T-helper 1 cell treated with Interleukin-12 subunit alpha and Interleukin-12 subunit beta and Interleukin-4 antibody, amounts not matched to agents 30 μg/mL and 1 μg/mL, for 36 hours (primary cell): ENCODE measurements at regions not wholly inside any gene's neighbourhood (a gene's known extent, or its start where the extent isn't known, plus 50 kb on each side); places are given as distances from the start of the nearest gene placed in this dataset.
"Not testable (repeated sequence)": the region's sequence is repeated elsewhere in the genome, so short reads cannot be mapped to it uniquely, and the experiment has no call there.

Experiments
- H3K27ac Mint-ChIP-seq: one replicate; pipeline ENCODE4 v1.8.0; 2021; ENCODE audit warnings: mild to moderate bottlenecking, mixed read lengths
- H3K27me3 Mint-ChIP-seq: one replicate; pipeline ENCODE4 v1.8.0; 2021; ENCODE audit warnings: low read depth, mixed read lengths
- H3K36me3 Mint-ChIP-seq: one replicate; pipeline ENCODE4 v1.8.0; 2021; ENCODE audit warnings: low read depth, mixed read lengths
- H3K4me1 Mint-ChIP-seq: one replicate; pipeline ENCODE4 v1.8.0; 2021; ENCODE audit warnings: low read depth, mixed read lengths
- H3K4me3 Mint-ChIP-seq: one replicate; pipeline ENCODE4 v1.8.0; 2021; ENCODE audit warnings: mild to moderate bottlenecking, moderate library complexity, mixed read lengths
- H3K9me3 Mint-ChIP-seq: one replicate; pipeline ENCODE4 v1.8.0; 2021; ENCODE audit warnings: mixed read lengths

GRCh38 chr2:194700116-194700515 is 956.9 kb upstream of the SLC39A10 start:
- H3K4me3 Mint-ChIP-seq = no peak overlapping the region
- no peaks in the 10 kb centered on the region for H3K36me3 Mint-ChIP-seq
- no peak overlapping the region for H3K27ac Mint-ChIP-seq
- no peaks in the 10 kb centered on the region for H3K4me1 Mint-ChIP-seq
- no peaks in the 10 kb centered on the region for H3K27me3 Mint-ChIP-seq
- peaks cover 5% of the 10 kb centered on the region for H3K9me3 Mint-ChIP-seq

- H3K36me3 Mint-ChIP-seq = no peaks in the 10 kb centered on the region
- peaks cover 5% of the 10 kb centered on the region for H3K9me3 Mint-ChIP-seq
These were observed 959.0 kb upstream of the SLC39A10 start for GRCh38 chr2:194698012-194698411.

GRCh38 chr2:194697439-194697838 is 959.6 kb upstream of the SLC39A10 start:
- Mint-ChIP-seq H3K4me3 (no peak overlapping the region), H3K36me3 (no peaks in the 10 kb centered on the region), H3K27me3 (no peaks in the 10 kb centered on the region)

More at GRCh38 chr2:194698012-194698411, 959.0 kb upstream of the SLC39A10 start:
- H3K4me3 Mint-ChIP-seq = no peak overlapping the region
- no peaks in the 10 kb centered on the region for H3K4me1 Mint-ChIP-seq
- no peak overlapping the region for H3K27ac Mint-ChIP-seq
- no peaks in the 10 kb centered on the region for H3K27me3 Mint-ChIP-seq

GRCh38 chr2:194696690-194697089 is 960.3 kb upstream of the SLC39A10 start:
- H3K27me3 Mint-ChIP-seq = no peaks in the 10 kb centered on the region
- no peak overlapping the region for H3K27ac Mint-ChIP-seq
- no peaks in the 10 kb centered on the region for H3K36me3 Mint-ChIP-seq
- H3K9me3 Mint-ChIP-seq = peaks cover 5% of the 10 kb centered on the region
- H3K4me3 Mint-ChIP-seq = no peak overlapping the region
- no peaks in the 10 kb centered on the region for H3K4me1 Mint-ChIP-seq

More at GRCh38 chr2:194697439-194697838, 959.6 kb upstream of the SLC39A10 start:
- Mint-ChIP-seq H3K9me3 (peaks cover 5% of the 10 kb centered on the region), H3K4me1 (no peaks in the 10 kb centered on the region), H3K27ac (no peak overlapping the region)

GRCh38 chr2:194686569-194686968 is 970.5 kb upstream of the SLC39A10 start:
- Mint-ChIP-seq H3K4me3 (no peak overlapping the region), H3K27ac (no peak overlapping the region), H3K36me3 (no peaks in the 10 kb centered on the region), H3K4me1 (no peaks in the 10 kb centered on the region), H3K9me3 (no peaks in the 10 kb centered on the region), H3K27me3 (no peaks in the 10 kb centered on the region)

GRCh38 chr2:194674043-194674442 is 983.0 kb upstream of the SLC39A10 start:
- Mint-ChIP-seq H3K36me3 (no peaks in the 10 kb centered on the region), H3K4me1 (no peaks in the 10 kb centered on the region), H3K9me3 (no peaks in the 10 kb centered on the region), H3K27me3 (peaks cover 3% of the 10 kb centered on the region), H3K27ac (no peak overlapping the region), H3K4me3 (no peak overlapping the region)

- H3K4me3 Mint-ChIP-seq = no peak overlapping the region
- H3K4me1 Mint-ChIP-seq = no peaks in the 10 kb centered on the region
- no peak overlapping the region for H3K27ac Mint-ChIP-seq
- H3K9me3 Mint-ChIP-seq = no peaks in the 10 kb centered on the region
- peaks cover 3% of the 10 kb centered on the region for H3K27me3 Mint-ChIP-seq
- H3K36me3 Mint-ChIP-seq = no peaks in the 10 kb centered on the region
These were observed 984.0 kb upstream of the SLC39A10 start for GRCh38 chr2:194672994-194673393.

GRCh38 chr2:194661431-194661830 is 995.6 kb upstream of the SLC39A10 start:
- Mint-ChIP-seq H3K27ac (no peak overlapping the region), H3K4me3 (no peak overlapping the region), H3K9me3 (no peaks in the 10 kb centered on the region), H3K4me1 (no peaks in the 10 kb centered on the region), H3K36me3 (no peaks in the 10 kb centered on the region), H3K27me3 (no peaks in the 10 kb centered on the region)

GRCh38 chr2:194639057-194639456 is 1018.0 kb upstream of the SLC39A10 start:
- H3K27me3 Mint-ChIP-seq, H3K36me3 Mint-ChIP-seq, H3K27ac Mint-ChIP-seq, H3K4me3 Mint-ChIP-seq, H3K4me1 Mint-ChIP-seq, H3K9me3 Mint-ChIP-seq: not testable (repeated sequence)

- Mint-ChIP-seq H3K4me3 (no peak overlapping the region), H3K9me3 (no peaks in the 10 kb centered on the region), H3K4me1 (no peaks in the 10 kb centered on the region), H3K27ac (no peak overlapping the region), H3K36me3 (no peaks in the 10 kb centered on the region), H3K27me3 (no peaks in the 10 kb centered on the region)
These were observed 1035.1 kb upstream of the SLC39A10 start for GRCh38 chr2:194621945-194622344.

GRCh38 chr2:194619366-194619765 is 1037.7 kb upstream of the SLC39A10 start:
- H3K9me3 Mint-ChIP-seq = no peaks in the 10 kb centered on the region

GRCh38 chr2:194618432-194618831 is 1038.6 kb upstream of the SLC39A10 start:
- no peaks in the 10 kb centered on the region for H3K4me1 Mint-ChIP-seq
- no peaks in the 10 kb centered on the region for H3K27me3 Mint-ChIP-seq
- H3K36me3 Mint-ChIP-seq = no peaks in the 10 kb centered on the region
- H3K4me3 Mint-ChIP-seq = no peak overlapping the region
- H3K9me3 Mint-ChIP-seq = no peaks in the 10 kb centered on the region
- H3K27ac Mint-ChIP-seq = no peak overlapping the region

More at GRCh38 chr2:194619366-194619765, 1037.7 kb upstream of the SLC39A10 start:
- Mint-ChIP-seq H3K27ac (no peak overlapping the region), H3K27me3 (no peaks in the 10 kb centered on the region), H3K4me3 (no peak overlapping the region), H3K4me1 (no peaks in the 10 kb centered on the region), H3K36me3 (no peaks in the 10 kb centered on the region)

GRCh38 chr2:194616334-194616733 is 1040.7 kb upstream of the SLC39A10 start:
- no peaks in the 10 kb centered on the region for H3K4me1 Mint-ChIP-seq
- H3K4me3 Mint-ChIP-seq = no peak overlapping the region
- no peaks in the 10 kb centered on the region for H3K9me3 Mint-ChIP-seq
- no peaks in the 10 kb centered on the region for H3K36me3 Mint-ChIP-seq
- no peak overlapping the region for H3K27ac Mint-ChIP-seq
- no peaks in the 10 kb centered on the region for H3K27me3 Mint-ChIP-seq

GRCh38 chr2:194610297-194610696 is 1046.7 kb upstream of the SLC39A10 start:
- Mint-ChIP-seq H3K36me3 (no peaks in the 10 kb centered on the region), H3K9me3 (peaks cover 10% of the 10 kb centered on the region), H3K4me3 (no peak overlapping the region), H3K27me3 (no peaks in the 10 kb centered on the region), H3K27ac (no peak overlapping the region), H3K4me1 (no peaks in the 10 kb centered on the region)

- Mint-ChIP-seq H3K4me3 (no peak overlapping the region), H3K9me3 (peaks cover 3% of the 10 kb centered on the region)
These were observed 1053.6 kb upstream of the SLC39A10 start for GRCh38 chr2:194603429-194603828.

GRCh38 chr2:194602750-194603149 is 1054.3 kb upstream of the SLC39A10 start:
- no peak overlapping the region for H3K27ac Mint-ChIP-seq
- H3K9me3 Mint-ChIP-seq = peaks cover 3% of the 10 kb centered on the region
- no peak overlapping the region for H3K4me3 Mint-ChIP-seq
- H3K4me1 Mint-ChIP-seq = no peaks in the 10 kb centered on the region
- no peaks in the 10 kb centered on the region for H3K27me3 Mint-ChIP-seq
- no peaks in the 10 kb centered on the region for H3K36me3 Mint-ChIP-seq

More at GRCh38 chr2:194603429-194603828, 1053.6 kb upstream of the SLC39A10 start:
- no peaks in the 10 kb centered on the region for H3K4me1 Mint-ChIP-seq
- H3K27me3 Mint-ChIP-seq = no peaks in the 10 kb centered on the region
- H3K27ac Mint-ChIP-seq = no peak overlapping the region
- no peaks in the 10 kb centered on the region for H3K36me3 Mint-ChIP-seq
